GM21390 (cell line): ENCODE measurements at regions not wholly inside any gene's neighbourhood (a gene's known extent, or its start where the extent isn't known, plus 50 kb on each side); places are given as distances from the start of the nearest gene placed in this dataset.

Source experiments
- ATAC-seq: cut with Tn5 transposase; IDR thresholded peaks from one replicate; pipeline ENCODE4 v1.9.1; 2021; ENCODE audit not compliant: unreplicated experiment

- ATAC-seq: no peak
These were observed 254.7 kb downstream of the MAN2A1 start for GRCh38 chr5:109944461-109944860.

GRCh38 chr5:109945097-109945678 is 255.5 kb downstream of the MAN2A1 start:
- peak; percentile 54 for ATAC-seq

GRCh38 chr5:109945723-109946480 is 256.2 kb downstream of the MAN2A1 start:
- no peak for ATAC-seq

DNA sequence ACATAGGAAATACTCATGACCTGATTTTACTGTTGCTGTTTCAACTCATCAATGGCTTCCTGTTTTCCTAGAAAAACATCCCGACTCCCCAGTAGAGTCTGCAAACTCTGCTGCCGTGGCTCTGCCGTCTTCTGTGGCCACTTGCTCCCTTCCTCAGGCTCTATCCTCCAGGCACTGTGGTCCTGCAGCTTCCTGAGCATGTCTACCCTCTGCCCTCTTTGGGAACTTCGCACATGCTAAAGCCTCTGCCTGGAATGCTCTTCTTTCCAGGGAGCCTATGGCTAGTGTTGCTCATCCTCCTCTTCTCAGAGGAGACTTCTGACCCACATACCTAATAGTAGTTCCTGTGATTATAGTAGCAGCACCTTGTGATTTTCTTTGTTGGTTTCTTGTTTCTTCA is 256.9 kb downstream of the MAN2A1 start:
- no peak for ATAC-seq

GRCh38 chr5:109947667-109948066 is 257.9 kb downstream of the MAN2A1 start:
- no peak for ATAC-seq

GRCh38 chr5:109950634-109951033 is 260.9 kb downstream of the MAN2A1 start:
- ATAC-seq: no peak

DNA sequence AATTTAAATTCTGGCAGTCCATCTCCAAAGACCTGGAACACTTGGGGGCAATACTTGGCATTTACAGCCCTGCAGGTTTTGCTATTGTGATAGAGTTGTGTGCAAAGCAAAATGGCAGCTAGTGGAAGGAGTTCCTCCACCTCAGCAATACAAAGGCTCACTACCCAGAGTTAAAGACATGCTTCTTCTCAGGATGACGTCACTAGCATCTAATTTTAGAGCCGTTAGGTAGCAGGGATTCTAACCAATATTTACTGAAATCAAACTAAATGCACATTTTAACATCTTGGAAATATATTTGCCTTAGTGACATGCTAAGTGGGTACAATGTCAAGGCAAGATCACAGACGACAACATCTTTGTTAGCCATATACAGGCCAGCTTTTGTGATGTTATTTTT is 261.6 kb downstream of the MAN2A1 start:
- no peak for ATAC-seq

GRCh38 chr5:109951758-109952157 is 262.0 kb downstream of the MAN2A1 start:
- ATAC-seq: no peak

DNA sequence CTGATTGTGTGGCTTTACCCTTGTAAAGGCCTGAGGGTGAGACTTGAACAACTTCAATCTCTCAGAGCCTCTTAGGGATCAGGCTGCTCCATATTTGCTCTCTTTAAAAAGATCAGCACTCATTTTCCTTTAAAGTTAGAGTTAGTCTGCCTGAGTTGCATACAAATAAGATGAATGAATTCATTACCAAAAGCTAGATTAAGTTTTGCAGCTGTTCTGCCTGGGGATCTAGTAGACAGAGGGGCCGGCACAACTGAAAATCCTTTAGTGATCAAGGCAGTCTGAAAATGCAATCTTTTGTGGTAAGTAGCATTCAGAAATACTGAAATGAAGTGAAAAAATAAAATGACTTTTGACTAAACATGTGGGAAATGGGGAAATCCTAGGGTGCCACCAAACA is 264.0 kb downstream of the MAN2A1 start:
- no peak for ATAC-seq

- ATAC-seq: no peak
These were observed 267.2 kb downstream of the MAN2A1 start for GRCh38 chr5:109956884-109957283.

DNA sequence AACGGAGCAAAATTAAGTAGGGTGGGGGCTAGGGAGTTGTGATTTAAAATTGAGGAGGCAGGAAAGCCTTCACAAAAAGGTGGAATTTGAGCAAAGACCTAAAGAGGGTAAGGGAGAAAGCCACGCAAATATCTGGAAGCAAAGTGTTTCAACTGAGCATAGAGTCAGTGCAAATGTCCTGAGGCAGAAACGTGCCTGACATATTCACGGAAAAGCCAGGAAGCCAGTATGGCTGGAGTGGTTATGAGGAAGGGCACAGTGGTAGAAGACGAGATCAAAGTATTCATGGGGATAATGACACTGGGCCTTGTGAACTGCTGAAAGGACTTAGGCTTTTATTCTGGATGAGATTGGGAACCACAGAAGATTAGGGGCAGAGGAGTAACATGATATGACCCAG is 268.4 kb downstream of the MAN2A1 start:
- ATAC-seq: no peak

GRCh38 chr5:109959652-109960051 is 269.9 kb downstream of the MAN2A1 start:
- ATAC-seq: no peak

DNA sequence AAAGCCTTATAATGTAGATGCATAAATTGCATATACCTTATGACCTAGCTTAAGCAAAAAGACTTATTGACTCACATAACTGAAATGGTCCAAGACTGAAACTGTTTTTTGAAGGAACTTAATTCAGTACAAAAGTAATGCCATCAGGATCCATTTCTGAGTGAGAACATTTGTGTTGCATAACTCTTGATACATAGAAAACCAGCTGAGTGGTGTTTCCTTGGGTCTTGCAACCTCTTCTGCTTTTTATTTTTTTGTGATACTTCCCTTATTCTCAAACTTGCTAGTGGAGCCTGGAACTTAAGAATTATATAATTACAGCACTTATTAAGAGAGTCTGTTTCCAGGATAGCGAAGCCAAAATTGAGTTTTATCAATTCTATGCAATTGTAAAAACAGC is 272.0 kb downstream of the MAN2A1 start:
- ATAC-seq: no peak

DNA sequence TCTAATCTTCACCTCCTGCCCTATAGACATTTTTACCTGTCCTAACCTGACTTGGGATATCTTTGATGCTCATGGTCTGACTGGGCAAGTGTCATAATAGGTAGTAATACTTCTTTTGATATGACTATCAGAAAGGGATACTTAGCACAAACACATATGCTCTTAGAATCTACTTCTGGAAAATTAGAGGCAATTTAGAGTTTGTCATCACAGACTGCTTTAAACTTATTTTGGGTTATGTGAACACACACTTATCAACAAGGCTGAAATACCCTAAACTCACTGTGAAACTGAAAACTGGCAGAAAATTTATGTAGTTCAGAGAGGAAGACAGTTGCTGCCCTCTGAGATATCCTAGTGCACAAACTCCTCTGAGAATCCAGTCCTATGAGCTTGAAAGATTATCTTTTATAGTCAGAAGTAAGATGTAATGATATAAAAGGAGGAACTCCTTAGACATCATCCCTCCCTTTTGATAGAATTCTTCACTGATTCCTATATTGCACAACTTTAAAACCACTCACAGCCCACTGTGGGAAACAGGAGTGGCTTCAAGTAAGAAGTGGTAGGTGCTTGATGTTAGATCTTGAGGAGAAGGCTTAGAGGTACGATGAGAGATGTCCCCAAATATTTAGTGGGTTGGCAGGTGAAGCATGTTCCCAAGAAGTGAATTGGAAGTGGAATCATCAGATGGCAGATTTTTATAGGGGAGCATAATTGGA is 273.3 kb downstream of the MAN2A1 start:
- ATAC-seq: no peak

- no peak for ATAC-seq
These were observed 274.4 kb downstream of the MAN2A1 start for GRCh38 chr5:109964136-109964535.

GRCh38 chr5:109965634-109966033 is 275.9 kb downstream of the MAN2A1 start:
- no peak for ATAC-seq

- ATAC-seq: no peak
These were observed 282.2 kb downstream of the MAN2A1 start for GRCh38 chr5:109971968-109972367.

DNA sequence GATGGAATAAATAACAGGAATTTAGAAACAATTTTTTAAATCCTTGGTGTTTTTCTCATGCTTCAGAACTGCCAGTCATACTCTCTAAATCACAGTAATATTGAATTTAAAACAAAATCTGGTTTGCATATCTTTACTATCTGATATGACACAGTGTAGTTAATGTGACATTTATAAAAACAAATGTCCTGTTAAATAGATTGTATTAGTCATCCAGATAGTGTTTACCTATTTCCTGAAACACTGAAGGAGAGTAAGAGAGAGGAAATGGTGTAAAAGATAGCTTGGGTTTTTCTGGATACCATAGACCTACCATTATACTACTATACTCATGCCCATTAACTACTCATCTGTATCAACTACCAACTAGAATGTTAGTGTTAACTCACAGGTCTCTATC is 292.3 kb downstream of the MAN2A1 start:
- no peak for ATAC-seq

DNA sequence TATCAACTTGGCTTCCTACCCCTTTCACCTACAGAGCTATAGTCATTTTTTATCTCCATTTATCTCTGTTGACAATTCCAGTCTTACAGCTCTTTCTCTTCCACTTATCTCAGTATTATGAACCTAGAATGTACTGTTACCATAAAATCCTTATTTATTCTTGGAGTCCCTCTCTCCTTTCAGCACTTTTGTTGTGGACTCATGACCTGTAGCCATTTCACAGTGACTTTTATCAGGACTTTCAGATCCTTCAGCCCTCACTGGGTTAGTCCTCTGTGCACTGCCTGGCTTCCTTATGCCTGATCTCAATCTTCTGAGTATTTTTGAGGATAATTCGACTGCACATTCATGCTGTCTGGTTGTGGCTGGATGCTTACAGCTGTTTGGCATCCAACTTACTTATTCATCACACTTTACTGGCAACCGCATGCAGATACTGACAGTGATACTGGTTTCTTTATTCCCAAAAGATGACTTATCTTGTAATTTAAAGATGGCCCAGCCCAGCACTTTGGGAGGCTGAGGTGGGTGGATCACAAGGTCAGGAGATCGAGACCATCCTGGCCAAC is 293.3 kb downstream of the MAN2A1 start:
- no peak for ATAC-seq

GRCh38 chr5:109986726-109987125 is 297.0 kb downstream of the MAN2A1 start:
- ATAC-seq: no peak

DNA sequence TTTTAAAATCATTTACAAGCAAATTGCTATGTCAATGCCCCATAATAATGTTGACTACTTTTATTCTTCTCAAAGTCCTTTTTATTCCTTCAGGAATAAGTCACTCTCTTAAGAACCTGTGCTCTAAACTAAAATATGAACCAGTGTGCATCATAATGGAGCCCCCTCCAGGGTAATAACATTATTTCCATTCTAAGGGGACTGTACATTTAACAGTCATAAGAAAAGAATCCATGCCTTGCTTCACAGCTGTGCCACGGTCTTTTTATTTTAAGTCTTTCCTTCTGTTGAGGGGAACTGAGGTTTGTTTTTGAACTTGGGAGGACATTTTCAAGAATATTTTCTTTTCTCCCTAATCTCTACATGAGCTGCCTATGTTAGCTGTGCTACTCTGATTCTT is 297.6 kb downstream of the MAN2A1 start:
- no peak for ATAC-seq

- ATAC-seq: no peak
These were observed 298.2 kb downstream of the MAN2A1 start for GRCh38 chr5:109987970-109988369.
